ENCODE measurements at regions not wholly inside any gene's neighbourhood (a gene's known extent, or its start where the extent isn't known, plus 50 kb on each side); places are given as distances from the start of the nearest gene placed in this dataset.

- no peak for FAIRE-seq
- no peak for DNase-seq (ENCODE audit: extremely low spot score, insufficient read length, low read depth)
Measured at GRCh38 chr2:18824915-18825314, 235.5 kb upstream of the NT5C1B start.

GRCh38 chr2:18824325-18824790, 235.0 kb upstream of the NT5C1B start:
- FAIRE-seq: no peak
- no peak for DNase-seq (ENCODE audit: extremely low spot score, insufficient read length, low read depth)

- no peak for DNase-seq (ENCODE audit: extremely low spot score, insufficient read length, low read depth)
- no peak for FAIRE-seq
Measured at GRCh38 chr2:18821431-18821830, 232.1 kb upstream of the NT5C1B start.

GRCh38 chr2:18820966-18821365, 231.6 kb upstream of the NT5C1B start:
- DNase-seq (ENCODE audit: extremely low spot score, insufficient read length, low read depth): no peak
- FAIRE-seq: no peak

- DNase-seq (ENCODE audit: extremely low spot score, insufficient read length, low read depth) (no peak), FAIRE-seq (no peak)
Measured at GRCh38 chr2:18819566-18819965, 230.2 kb upstream of the NT5C1B start.

- no peak for FAIRE-seq
Measured at GRCh38 chr2:18814387-18814786, 225.0 kb upstream of the NT5C1B start.

GRCh38 chr2:18804536-18804935, 215.2 kb upstream of the NT5C1B start:
- FAIRE-seq (no peak), DNase-seq (ENCODE audit: extremely low spot score, insufficient read length, low read depth) (no peak)

More at GRCh38 chr2:18814387-18814786, 225.0 kb upstream of the NT5C1B start:
- no peak for DNase-seq (ENCODE audit: extremely low spot score, insufficient read length, low read depth)

GRCh38 chr2:18803141-18803939, 214.0 kb upstream of the NT5C1B start:
- FAIRE-seq (no peak), DNase-seq (ENCODE audit: extremely low spot score, insufficient read length, low read depth) (no peak)

- FAIRE-seq (no peak), DNase-seq (ENCODE audit: extremely low spot score, insufficient read length, low read depth) (no peak)
Measured at GRCh38 chr2:18800240-18800971, 211.0 kb upstream of the NT5C1B start.

GRCh38 chr2:18799397-18799796, 210.0 kb upstream of the NT5C1B start:
- DNase-seq (ENCODE audit: extremely low spot score, insufficient read length, low read depth): no peak
- FAIRE-seq: no peak

GRCh38 chr2:18797133-18797845, 207.9 kb upstream of the NT5C1B start:
- FAIRE-seq: no peak
- DNase-seq (ENCODE audit: extremely low spot score, insufficient read length, low read depth): no peak

- FAIRE-seq (no peak), DNase-seq (ENCODE audit: extremely low spot score, insufficient read length, low read depth) (no peak)
Measured at GRCh38 chr2:18795906-18796305, 206.5 kb upstream of the NT5C1B start.

- FAIRE-seq (no peak), DNase-seq (ENCODE audit: extremely low spot score, insufficient read length, low read depth) (no peak)
Measured at GRCh38 chr2:18792684-18793083, 203.3 kb upstream of the NT5C1B start.

GRCh38 chr2:18792226-18792629, 202.9 kb upstream of the NT5C1B start:
- DNase-seq (ENCODE audit: extremely low spot score, insufficient read length, low read depth): no peak
- no peak for FAIRE-seq

GRCh38 chr2:18791172-18791797, 201.9 kb upstream of the NT5C1B start:
- FAIRE-seq: no peak
- DNase-seq (ENCODE audit: extremely low spot score, insufficient read length, low read depth): no peak

- FAIRE-seq: no peak
- no peak for DNase-seq (ENCODE audit: extremely low spot score, insufficient read length, low read depth)
Measured at GRCh38 chr2:18790509-18791171, 201.3 kb upstream of the NT5C1B start.

- FAIRE-seq (no peak), DNase-seq (ENCODE audit: extremely low spot score, insufficient read length, low read depth) (no peak)
Measured at GRCh38 chr2:18788592-18788991, 199.2 kb upstream of the NT5C1B start.

- no peak for FAIRE-seq
- no peak for DNase-seq (ENCODE audit: extremely low spot score, insufficient read length, low read depth)
Measured at GRCh38 chr2:18787726-18788125, 198.4 kb upstream of the NT5C1B start.

- DNase-seq (ENCODE audit: extremely low spot score, insufficient read length, low read depth) (no peak), FAIRE-seq (no peak)
Measured at GRCh38 chr2:18784245-18784644, 194.9 kb upstream of the NT5C1B start.

All from GM18507 (cell line).